ENCODE measurements at regions not wholly inside any gene's neighbourhood (a gene's known extent, or its start where the extent isn't known, plus 50 kb on each side); places are given as distances from the start of the nearest gene placed in this dataset.

DNA sequence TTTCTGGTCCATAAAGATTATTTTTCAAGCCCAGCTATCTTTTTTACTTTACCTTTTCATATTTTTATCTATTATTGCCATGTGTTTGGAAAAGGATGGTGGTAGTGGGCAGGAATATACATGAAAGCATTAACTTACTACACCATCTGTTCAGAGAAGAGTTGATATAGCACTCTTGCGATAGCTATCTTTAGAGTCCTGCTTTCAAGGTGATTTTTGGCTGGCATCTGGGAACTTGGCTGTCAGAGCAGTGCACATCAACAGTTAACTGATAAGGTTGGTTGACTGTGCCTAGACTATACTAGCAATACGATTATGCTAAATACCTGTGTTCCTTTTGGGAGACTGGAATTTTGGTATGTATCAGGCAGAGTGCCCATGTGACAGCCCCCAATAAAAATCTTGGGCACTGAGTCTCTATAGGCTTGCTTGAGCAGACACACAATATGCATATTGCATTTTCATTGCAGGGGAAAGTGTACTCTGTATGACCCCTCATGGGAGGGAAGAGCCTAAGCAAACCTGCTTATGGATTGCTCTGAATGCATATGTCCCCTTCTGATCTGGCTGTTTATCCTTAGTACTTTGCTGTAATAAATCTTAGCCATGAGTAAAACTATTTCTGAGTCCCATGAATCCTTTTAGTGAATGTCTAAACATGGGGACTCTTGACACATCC is 227.6 kb upstream of the C9orf72 start:
- Histone ChIP-seq H3K27me3 (ENCODE audit: control insufficient read depth, insufficient read depth, low read length) (no peaks in the 10 kb centered on the region), H3K4me3 (ENCODE audit: low read depth, low read length) (no peak overlapping the region), H3K36me3 (ENCODE audit: control insufficient read depth, insufficient read depth, low read length) (no peaks in the 10 kb centered on the region)
- TF ChIP-seq, protein P1, sequence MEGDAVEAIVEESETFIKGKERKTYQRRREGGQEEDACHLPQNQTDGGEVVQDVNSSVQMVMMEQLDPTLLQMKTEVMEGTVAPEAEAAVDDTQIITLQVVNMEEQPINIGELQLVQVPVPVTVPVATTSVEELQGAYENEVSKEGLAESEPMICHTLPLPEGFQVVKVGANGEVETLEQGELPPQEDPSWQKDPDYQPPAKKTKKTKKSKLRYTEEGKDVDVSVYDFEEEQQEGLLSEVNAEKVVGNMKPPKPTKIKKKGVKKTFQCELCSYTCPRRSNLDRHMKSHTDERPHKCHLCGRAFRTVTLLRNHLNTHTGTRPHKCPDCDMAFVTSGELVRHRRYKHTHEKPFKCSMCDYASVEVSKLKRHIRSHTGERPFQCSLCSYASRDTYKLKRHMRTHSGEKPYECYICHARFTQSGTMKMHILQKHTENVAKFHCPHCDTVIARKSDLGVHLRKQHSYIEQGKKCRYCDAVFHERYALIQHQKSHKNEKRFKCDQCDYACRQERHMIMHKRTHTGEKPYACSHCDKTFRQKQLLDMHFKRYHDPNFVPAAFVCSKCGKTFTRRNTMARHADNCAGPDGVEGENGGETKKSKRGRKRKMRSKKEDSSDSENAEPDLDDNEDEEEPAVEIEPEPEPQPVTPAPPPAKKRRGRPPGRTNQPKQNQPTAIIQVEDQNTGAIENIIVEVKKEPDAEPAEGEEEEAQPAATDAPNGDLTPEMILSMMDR (IDR thresholded peaks at IDR 0.05; ENCODE audit: insufficient read depth, low read length, poor library complexity, severe bottlenecking) = no peak
- no peak for DNase-seq (ENCODE audit: low read depth)

GRCh38 chr9:27801545-27801944 is 228.3 kb upstream of the C9orf72 start:
- TF ChIP-seq, protein P1 (IDR thresholded peaks at IDR 0.05; ENCODE audit: insufficient read depth, low read length, poor library complexity, severe bottlenecking) = no peak
- no peaks in the 10 kb centered on the region for H3K36me3 ChIP-seq (ENCODE audit: control insufficient read depth, insufficient read depth, low read length)
- DNase-seq (ENCODE audit: low read depth) = no peak
- H3K27me3 ChIP-seq (ENCODE audit: control insufficient read depth, insufficient read depth, low read length) = no peaks in the 10 kb centered on the region
- H3K4me3 ChIP-seq (ENCODE audit: low read depth, low read length) = no peak overlapping the region

GRCh38 chr9:27802418-27802817 is 229.1 kb upstream of the C9orf72 start:
- H3K36me3 ChIP-seq (ENCODE audit: control insufficient read depth, insufficient read depth, low read length) = no peaks in the 10 kb centered on the region
- TF ChIP-seq, protein P1 (IDR thresholded peaks at IDR 0.05; ENCODE audit: insufficient read depth, low read length, poor library complexity, severe bottlenecking) = no peak
- H3K4me3 ChIP-seq (ENCODE audit: low read depth, low read length) = no peak overlapping the region
- no peak for DNase-seq (ENCODE audit: low read depth)
- H3K27me3 ChIP-seq (ENCODE audit: control insufficient read depth, insufficient read depth, low read length) = no peaks in the 10 kb centered on the region

DNA sequence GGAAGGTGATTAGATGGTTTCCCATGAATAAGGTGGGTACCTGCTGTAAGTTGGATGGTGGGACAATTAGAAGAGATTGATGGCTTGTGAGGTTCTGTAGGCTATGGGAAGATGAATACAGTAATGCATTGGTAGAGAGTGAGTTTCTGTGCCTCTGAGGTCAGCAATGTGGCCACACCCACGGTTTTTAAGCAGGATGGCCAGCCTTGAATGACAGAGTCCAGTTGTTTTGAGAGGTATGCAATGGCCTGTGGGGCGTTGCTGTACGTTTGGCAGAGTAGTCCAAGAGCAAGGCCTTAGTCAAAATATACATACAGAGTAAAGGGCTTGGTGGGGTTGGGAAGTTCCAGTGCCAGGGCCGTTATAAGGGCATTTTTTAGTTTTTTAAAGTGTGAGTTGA is 235.6 kb upstream of the C9orf72 start:
- TF ChIP-seq, protein P1 (IDR thresholded peaks at IDR 0.05; ENCODE audit: insufficient read depth, low read length, poor library complexity, severe bottlenecking) = no peak
- no peaks in the 10 kb centered on the region for H3K36me3 ChIP-seq (ENCODE audit: control insufficient read depth, insufficient read depth, low read length)
- no peaks in the 10 kb centered on the region for H3K27me3 ChIP-seq (ENCODE audit: control insufficient read depth, insufficient read depth, low read length)
- H3K4me3 ChIP-seq (ENCODE audit: low read depth, low read length) = no peak overlapping the region
- no peak for DNase-seq (ENCODE audit: low read depth)

- H3K36me3 ChIP-seq (ENCODE audit: control insufficient read depth, insufficient read depth, low read length) = no peaks in the 10 kb centered on the region
- no peaks in the 10 kb centered on the region for H3K27me3 ChIP-seq (ENCODE audit: control insufficient read depth, insufficient read depth, low read length)
These were observed 244.5 kb upstream of the C9orf72 start for GRCh38 chr9:27817747-27818146.

More at GRCh38 chr9:27817747-27818146, 244.5 kb upstream of the C9orf72 start:
- DNase-seq (ENCODE audit: low read depth) = no peak
- H3K4me3 ChIP-seq (ENCODE audit: low read depth, low read length) = no peak overlapping the region
- TF ChIP-seq, protein P1 (IDR thresholded peaks at IDR 0.05; ENCODE audit: insufficient read depth, low read length, poor library complexity, severe bottlenecking) = no peak

Data from kidney epithelial cell (primary cell).